IPS-18c (cell line): ENCODE measurements at regions not wholly inside any gene's neighbourhood (a gene's known extent, or its start where the extent isn't known, plus 50 kb on each side); places are given as distances from the start of the nearest gene placed in this dataset.

Source experiments
- H3K4me3 ChIP-seq: 2 replicates; pipeline ENCODE4 v1.7.0; 2013; ENCODE audit warnings: low read depth, mild to moderate bottlenecking, low read length, moderate library complexity; ENCODE audit not compliant: insufficient read depth
- H3K9me3 ChIP-seq: one replicate; pipeline ENCODE4 v1.6.1; 2013; ENCODE audit warnings: mild to moderate bottlenecking, low read length, moderate library complexity; ENCODE audit not compliant: control insufficient read depth, insufficient read depth

- Histone ChIP-seq H3K9me3 (no peaks in the 10 kb centered on the region), H3K4me3 (no peak overlapping the region)
Observed at GRCh38 chr2:168357797-168358472, 98.1 kb upstream of the CERS6 start.

GRCh38 chr2:168359082-168359481, 97.0 kb upstream of the CERS6 start:
- Histone ChIP-seq H3K9me3 (no peaks in the 10 kb centered on the region), H3K4me3 (no peak overlapping the region)

GRCh38 chr2:168363347-168364092, 92.6 kb upstream of the CERS6 start:
- no peak overlapping the region for H3K4me3 ChIP-seq
- no peaks in the 10 kb centered on the region for H3K9me3 ChIP-seq

- H3K4me3 ChIP-seq, result no peak overlapping the region
- H3K9me3 ChIP-seq, result no peaks in the 10 kb centered on the region
Observed at GRCh38 chr2:168365094-168365621, 90.9 kb upstream of the CERS6 start.

- Histone ChIP-seq H3K9me3 (no peaks in the 10 kb centered on the region), H3K4me3 (no peak overlapping the region)
Observed at GRCh38 chr2:168369031-168369430, 87.0 kb upstream of the CERS6 start.

GRCh38 chr2:168371273-168372019, 84.6 kb upstream of the CERS6 start:
- Histone ChIP-seq H3K9me3 (no peaks in the 10 kb centered on the region), H3K4me3 (no peak overlapping the region)

- H3K9me3 ChIP-seq, result no peaks in the 10 kb centered on the region
- no peak overlapping the region for H3K4me3 ChIP-seq
Observed at GRCh38 chr2:168373468-168373867, 82.6 kb upstream of the CERS6 start.

- H3K9me3 ChIP-seq, result peaks cover 2% of the 10 kb centered on the region
- H3K4me3 ChIP-seq, result no peak overlapping the region
Observed at GRCh38 chr2:168375195-168375798, 80.8 kb upstream of the CERS6 start.

GRCh38 chr2:168378960-168379669, 77.0 kb upstream of the CERS6 start:
- H3K9me3 ChIP-seq, result peaks cover 2% of the 10 kb centered on the region

GRCh38 chr2:168380500-168380899, 75.6 kb upstream of the CERS6 start:
- Histone ChIP-seq H3K9me3 (peaks cover 2% of the 10 kb centered on the region), H3K4me3 (no peak overlapping the region)

More at GRCh38 chr2:168378960-168379669, 77.0 kb upstream of the CERS6 start:
- no peak overlapping the region for H3K4me3 ChIP-seq

GRCh38 chr2:168392024-168392423, 64.0 kb upstream of the CERS6 start:
- no peak overlapping the region for H3K4me3 ChIP-seq
- no peaks in the 10 kb centered on the region for H3K9me3 ChIP-seq

GRCh38 chr2:168392797-168393196, 63.3 kb upstream of the CERS6 start:
- H3K9me3 ChIP-seq, result no peaks in the 10 kb centered on the region
- H3K4me3 ChIP-seq, result no peak overlapping the region

GRCh38 chr2:168394262-168394661, 61.8 kb upstream of the CERS6 start:
- no peaks in the 10 kb centered on the region for H3K9me3 ChIP-seq

GRCh38 chr2:168396131-168396530, 59.9 kb upstream of the CERS6 start:
- Histone ChIP-seq H3K9me3 (no peaks in the 10 kb centered on the region), H3K4me3 (no peak overlapping the region)

More at GRCh38 chr2:168394262-168394661, 61.8 kb upstream of the CERS6 start:
- no peak overlapping the region for H3K4me3 ChIP-seq

GRCh38 chr2:168397629-168398028, 58.4 kb upstream of the CERS6 start:
- Histone ChIP-seq H3K4me3 (no peak overlapping the region), H3K9me3 (no peaks in the 10 kb centered on the region)

- no peak overlapping the region for H3K4me3 ChIP-seq
- H3K9me3 ChIP-seq, result no peaks in the 10 kb centered on the region
Observed at GRCh38 chr2:168401048-168401556, 55.0 kb upstream of the CERS6 start.

- Histone ChIP-seq H3K4me3 (no peak overlapping the region), H3K9me3 (no peaks in the 10 kb centered on the region)
Observed at GRCh38 chr2:168401771-168402170, 54.3 kb upstream of the CERS6 start.
